ENCODE measurements at regions not wholly inside any gene's neighbourhood (a gene's known extent, or its start where the extent isn't known, plus 50 kb on each side); places are given as distances from the start of the nearest gene placed in this dataset.

DNA sequence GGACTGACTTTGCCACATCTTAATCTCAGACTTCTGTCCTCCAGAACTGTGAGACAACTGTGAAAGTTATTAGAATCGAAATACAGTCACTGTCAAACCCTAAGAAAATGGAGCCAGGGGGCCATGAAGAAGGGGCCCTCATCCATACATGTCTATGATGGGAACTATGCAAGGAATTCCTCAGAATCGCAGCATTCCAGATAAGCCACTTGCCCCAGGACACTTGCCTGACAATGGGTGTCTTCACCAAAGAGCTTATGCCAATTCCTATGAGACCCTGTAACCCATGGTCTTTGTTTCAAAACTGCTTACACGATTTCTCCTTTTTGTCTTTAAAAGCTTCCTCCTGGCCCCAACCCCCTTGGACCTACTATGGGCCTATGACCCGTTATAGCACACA is 90.4 kb upstream of the FOXP4 start:
- Histone ChIP-seq H3K4me2 (ENCODE audit: low read length) (no peak overlapping the region), H3K9ac (ENCODE audit: low read length) (no peak overlapping the region), H3K9me3 (ENCODE audit: low read length) (no peaks in the 10 kb centered on the region), H2AFZ (ENCODE audit: low read length) (no peak overlapping the region), H3K79me2 (ENCODE audit: insufficient read depth, low read length) (no peaks in the 10 kb centered on the region), H3F3A (ENCODE audit: insufficient read depth, low read length) (no peaks in the 10 kb centered on the region), H3K27me3 (ENCODE audit: insufficient read depth, low read length) (no peaks in the 10 kb centered on the region), H3K36me3 (ENCODE audit: insufficient read depth, low read length) (no peaks in the 10 kb centered on the region), H4K20me1 (ENCODE audit: insufficient read depth, low read length) (no peaks in the 10 kb centered on the region), H3K9me2 (ENCODE audit: low read depth, low read length) (no peaks in the 10 kb centered on the region), H3K4me3 (ENCODE audit: low read depth, low read length, poor library complexity, severe bottlenecking) (no peak overlapping the region), H3K27ac (ENCODE audit: low read depth, low read length, poor library complexity, severe bottlenecking) (no peak overlapping the region), H3K4me1 (ENCODE audit: insufficient read depth, low read length, severe bottlenecking) (no peaks in the 10 kb centered on the region)
- TF ChIP-seq, protein P1, sequence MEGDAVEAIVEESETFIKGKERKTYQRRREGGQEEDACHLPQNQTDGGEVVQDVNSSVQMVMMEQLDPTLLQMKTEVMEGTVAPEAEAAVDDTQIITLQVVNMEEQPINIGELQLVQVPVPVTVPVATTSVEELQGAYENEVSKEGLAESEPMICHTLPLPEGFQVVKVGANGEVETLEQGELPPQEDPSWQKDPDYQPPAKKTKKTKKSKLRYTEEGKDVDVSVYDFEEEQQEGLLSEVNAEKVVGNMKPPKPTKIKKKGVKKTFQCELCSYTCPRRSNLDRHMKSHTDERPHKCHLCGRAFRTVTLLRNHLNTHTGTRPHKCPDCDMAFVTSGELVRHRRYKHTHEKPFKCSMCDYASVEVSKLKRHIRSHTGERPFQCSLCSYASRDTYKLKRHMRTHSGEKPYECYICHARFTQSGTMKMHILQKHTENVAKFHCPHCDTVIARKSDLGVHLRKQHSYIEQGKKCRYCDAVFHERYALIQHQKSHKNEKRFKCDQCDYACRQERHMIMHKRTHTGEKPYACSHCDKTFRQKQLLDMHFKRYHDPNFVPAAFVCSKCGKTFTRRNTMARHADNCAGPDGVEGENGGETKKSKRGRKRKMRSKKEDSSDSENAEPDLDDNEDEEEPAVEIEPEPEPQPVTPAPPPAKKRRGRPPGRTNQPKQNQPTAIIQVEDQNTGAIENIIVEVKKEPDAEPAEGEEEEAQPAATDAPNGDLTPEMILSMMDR (IDR thresholded peaks at IDR 0.05; ENCODE audit: low read length), result no peak
- no peak for TF ChIP-seq EZH2 (IDR thresholded peaks at IDR 0.05; ENCODE audit: borderline replicate concordance, low read length)

- no peaks in the 10 kb centered on the region for H3K9me3 ChIP-seq (ENCODE audit: low read length)
- no peaks in the 10 kb centered on the region for H3K9me2 ChIP-seq (ENCODE audit: low read depth, low read length)
- H3K36me3 ChIP-seq (ENCODE audit: insufficient read depth, low read length), result no peaks in the 10 kb centered on the region
- no peaks in the 10 kb centered on the region for H3F3A ChIP-seq (ENCODE audit: insufficient read depth, low read length)
- H4K20me1 ChIP-seq (ENCODE audit: insufficient read depth, low read length), result no peaks in the 10 kb centered on the region
- H3K79me2 ChIP-seq (ENCODE audit: insufficient read depth, low read length), result no peaks in the 10 kb centered on the region
- TF ChIP-seq EZH2 (IDR thresholded peaks at IDR 0.05; ENCODE audit: borderline replicate concordance, low read length), result no peak
- TF ChIP-seq, protein P1 (IDR thresholded peaks at IDR 0.05; ENCODE audit: low read length), result no peak
- H2AFZ ChIP-seq (ENCODE audit: low read length), result no peak overlapping the region
- no peaks in the 10 kb centered on the region for H3K27me3 ChIP-seq (ENCODE audit: insufficient read depth, low read length)
- H3K4me2 ChIP-seq (ENCODE audit: low read length), result no peak overlapping the region
- H3K9ac ChIP-seq (ENCODE audit: low read length), result no peak overlapping the region
- no peaks in the 10 kb centered on the region for H3K4me1 ChIP-seq (ENCODE audit: insufficient read depth, low read length, severe bottlenecking)
- no peak overlapping the region for H3K4me3 ChIP-seq (ENCODE audit: low read depth, low read length, poor library complexity, severe bottlenecking)
- no peak overlapping the region for H3K27ac ChIP-seq (ENCODE audit: low read depth, low read length, poor library complexity, severe bottlenecking)
Observed at GRCh38 chr6:41457303-41457670, 88.9 kb upstream of the FOXP4 start.

- TF ChIP-seq, protein P1 (IDR thresholded peaks at IDR 0.05; ENCODE audit: low read length), result no peak
- TF ChIP-seq EZH2 (IDR thresholded peaks at IDR 0.05; ENCODE audit: borderline replicate concordance, low read length), result no peak
- Histone ChIP-seq H3K79me2 (ENCODE audit: insufficient read depth, low read length) (no peaks in the 10 kb centered on the region), H3K27me3 (ENCODE audit: insufficient read depth, low read length) (no peaks in the 10 kb centered on the region), H3K9me2 (ENCODE audit: low read depth, low read length) (no peaks in the 10 kb centered on the region), H3K27ac (ENCODE audit: low read depth, low read length, poor library complexity, severe bottlenecking) (no peak overlapping the region), H3K36me3 (ENCODE audit: insufficient read depth, low read length) (no peaks in the 10 kb centered on the region), H3F3A (ENCODE audit: insufficient read depth, low read length) (no peaks in the 10 kb centered on the region), H3K4me3 (ENCODE audit: low read depth, low read length, poor library complexity, severe bottlenecking) (no peak overlapping the region), H4K20me1 (ENCODE audit: insufficient read depth, low read length) (no peaks in the 10 kb centered on the region), H3K4me1 (ENCODE audit: insufficient read depth, low read length, severe bottlenecking) (no peaks in the 10 kb centered on the region), H3K4me2 (ENCODE audit: low read length) (no peak overlapping the region), H2AFZ (ENCODE audit: low read length) (no peak overlapping the region), H3K9ac (ENCODE audit: low read length) (no peak overlapping the region), H3K9me3 (ENCODE audit: low read length) (no peaks in the 10 kb centered on the region)
Observed at GRCh38 chr6:41459738-41460137, 86.4 kb upstream of the FOXP4 start.

Data from OCI-LY1 (cell line).